RKO (cell line): ENCODE measurements at regions not wholly inside any gene's neighbourhood (a gene's known extent, or its start where the extent isn't known, plus 50 kb on each side); places are given as distances from the start of the nearest gene placed in this dataset.
"Not testable (repeated sequence)": the region's sequence is repeated elsewhere in the genome, so short reads cannot be mapped to it uniquely, and the experiment has no call there.

Source experiments
- DNase-seq: peaks from one replicate; pipeline ENCODE4 v3.0.0-alpha.2; 2016; ENCODE audit warnings: low spot score

DNA sequence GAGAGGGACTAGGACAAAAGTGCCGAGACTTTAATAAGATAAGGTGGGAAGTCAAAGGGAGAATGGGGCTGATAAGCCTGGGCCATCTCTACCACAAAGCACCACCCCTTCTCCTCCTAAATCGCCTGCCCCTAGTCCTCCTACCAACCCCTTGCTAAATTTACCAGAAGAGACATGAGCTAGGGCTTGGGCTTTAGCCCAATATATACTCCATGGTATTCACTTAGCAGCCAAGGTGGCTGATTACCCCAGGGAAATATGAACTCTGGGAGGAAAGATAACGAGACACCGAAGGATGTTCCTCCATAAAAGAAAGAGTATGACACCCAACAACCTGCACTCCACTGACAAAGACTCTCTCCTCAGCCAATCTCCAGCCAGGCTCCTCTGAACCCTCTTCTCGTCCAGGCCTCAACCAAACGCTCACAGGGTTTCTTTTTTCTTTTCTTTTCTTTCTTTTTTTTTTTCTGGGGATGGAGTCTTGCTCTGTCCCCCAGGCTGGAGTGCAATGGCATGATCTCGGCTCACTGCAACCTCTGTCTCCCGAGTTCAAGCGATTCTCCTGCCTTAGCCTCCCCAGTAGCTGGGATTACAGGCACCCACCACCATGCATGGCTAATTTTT lies 610.2 kb downstream of the UQCRFS1 start:
- no peak for DNase-seq

DNA sequence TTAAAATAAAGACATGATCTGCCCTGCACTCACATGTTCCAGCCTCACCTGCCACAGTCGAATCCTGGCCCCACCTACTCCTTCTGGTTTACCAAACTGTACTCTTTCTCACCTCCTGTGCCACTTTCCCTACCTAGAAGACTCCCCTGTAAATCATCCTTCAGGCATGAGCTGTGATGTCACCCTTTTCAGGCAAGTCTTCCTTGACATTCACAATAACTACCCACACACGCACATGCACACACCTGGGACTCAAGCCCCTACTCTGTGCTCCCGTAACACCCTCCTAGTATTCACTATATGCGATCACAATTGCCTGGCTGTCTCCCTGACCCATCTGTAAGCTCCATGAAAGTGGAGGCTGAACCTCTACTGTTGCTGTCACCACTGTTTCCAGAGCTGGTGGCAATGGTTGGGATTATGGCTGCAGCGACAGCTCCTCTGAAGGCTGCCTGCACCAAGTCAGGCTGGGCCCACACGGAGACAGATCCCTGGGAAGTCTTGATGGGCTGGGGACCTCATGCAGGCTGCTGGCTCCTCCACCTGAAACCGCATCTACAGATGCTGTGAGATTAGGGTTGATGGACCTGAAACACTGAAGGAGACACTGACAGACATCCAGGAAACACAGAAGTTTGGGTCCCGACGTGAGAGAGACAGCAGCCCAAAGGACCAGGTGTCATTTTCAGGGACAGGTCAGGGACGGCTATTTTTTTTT lies 611.1 kb downstream of the UQCRFS1 start:
- no peak for DNase-seq

DNA sequence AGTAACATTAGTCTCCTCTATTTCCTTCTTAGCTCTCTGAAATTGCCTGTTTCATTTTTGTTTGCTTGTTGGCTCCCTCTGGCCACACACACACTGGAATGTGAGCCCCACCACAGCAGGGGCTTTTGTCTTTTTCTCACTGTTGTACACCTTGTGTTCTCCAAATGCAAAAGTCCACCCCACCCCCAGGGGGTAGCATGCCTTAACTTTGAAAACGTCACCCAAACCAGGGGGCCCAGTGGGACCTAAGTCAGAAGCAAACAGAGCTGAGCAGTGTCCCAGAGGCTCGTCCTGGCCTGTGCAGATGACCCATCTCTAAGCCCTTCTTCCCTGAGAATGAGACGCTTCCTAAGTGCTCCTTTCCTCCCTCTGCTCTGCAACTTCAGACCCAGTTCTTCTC lies 614.1 kb downstream of the UQCRFS1 start:
- DNase-seq, result no peak

DNA sequence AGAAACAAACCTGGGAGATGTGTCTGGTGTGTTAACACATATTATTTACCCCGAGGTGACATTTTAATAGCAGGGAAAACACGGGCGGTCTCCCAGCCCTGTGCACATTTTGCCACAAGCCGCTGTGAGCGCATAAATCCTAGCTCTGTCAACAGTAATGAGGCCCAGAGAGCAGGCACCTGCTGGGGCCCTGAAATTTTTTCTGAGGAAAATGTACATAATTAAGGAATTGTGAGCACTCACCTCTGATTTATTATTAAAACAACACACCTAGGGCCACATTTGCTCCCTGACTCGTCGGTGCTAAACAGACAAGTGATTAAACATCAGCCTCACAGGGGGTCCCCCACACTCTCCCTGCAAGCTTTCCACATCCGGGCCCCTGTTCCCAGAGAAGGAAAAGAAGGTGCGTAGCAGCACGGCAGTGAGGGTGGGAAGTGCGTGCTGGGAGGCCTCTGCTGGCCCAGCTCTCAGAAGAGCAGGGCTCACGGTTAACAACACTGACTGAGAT lies 616.3 kb downstream of the UQCRFS1 start:
- no peak for DNase-seq

DNA sequence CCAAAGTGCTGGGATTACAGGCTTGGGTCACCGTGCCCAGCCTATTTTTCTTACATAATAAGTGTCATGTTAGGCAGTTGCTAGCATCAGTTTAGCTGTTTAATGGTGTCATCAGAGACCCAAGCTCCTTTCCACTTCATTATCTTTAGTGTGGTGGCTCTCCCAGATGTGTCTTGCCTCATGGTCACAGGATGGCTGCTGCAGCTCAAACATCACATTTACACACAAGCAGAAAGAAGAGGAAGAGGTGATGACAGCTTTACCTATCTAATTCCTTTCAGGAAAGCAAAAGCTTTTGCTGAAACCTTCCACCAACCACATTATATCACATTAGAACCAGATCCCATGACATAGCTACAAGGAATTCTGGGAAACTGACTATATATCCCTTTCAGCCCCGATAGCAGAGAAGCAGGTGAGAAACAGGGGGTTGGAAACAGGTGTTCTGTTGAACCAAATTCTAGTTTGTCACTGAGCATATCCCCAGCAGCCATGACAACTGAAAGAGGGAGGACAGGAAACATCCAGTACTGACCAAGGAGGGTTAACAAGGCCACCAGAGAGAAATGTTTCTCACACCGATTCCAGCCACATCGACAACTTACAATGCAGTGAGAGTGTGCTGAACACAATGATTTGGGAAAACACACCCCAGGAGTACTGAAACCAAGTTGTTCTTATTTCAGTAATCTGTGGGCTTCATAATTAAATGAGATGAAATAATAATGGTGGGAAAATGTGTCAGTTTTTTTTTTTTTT lies 617.0 kb downstream of the UQCRFS1 start:
- DNase-seq, result no peak

DNA sequence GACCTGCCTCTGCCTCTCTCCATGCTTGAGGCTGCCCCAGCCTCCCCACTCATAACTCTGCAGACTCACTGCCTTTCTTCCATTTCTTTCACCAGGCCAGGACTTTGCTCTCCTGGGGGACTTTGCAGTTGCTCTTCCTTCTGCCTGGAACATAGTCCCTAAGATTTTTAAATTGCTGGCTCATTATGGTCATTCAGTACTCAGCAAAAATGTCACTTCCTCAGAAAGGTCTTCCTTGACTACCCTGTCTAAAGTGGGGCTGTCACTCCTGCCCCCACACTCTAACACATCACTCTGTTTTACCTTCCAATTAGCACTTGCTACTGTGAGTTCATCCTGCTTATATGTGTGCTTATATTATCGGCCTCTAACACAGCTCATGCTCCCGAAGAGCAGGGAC lies 618.2 kb downstream of the UQCRFS1 start:
- DNase-seq, result no peak

DNA sequence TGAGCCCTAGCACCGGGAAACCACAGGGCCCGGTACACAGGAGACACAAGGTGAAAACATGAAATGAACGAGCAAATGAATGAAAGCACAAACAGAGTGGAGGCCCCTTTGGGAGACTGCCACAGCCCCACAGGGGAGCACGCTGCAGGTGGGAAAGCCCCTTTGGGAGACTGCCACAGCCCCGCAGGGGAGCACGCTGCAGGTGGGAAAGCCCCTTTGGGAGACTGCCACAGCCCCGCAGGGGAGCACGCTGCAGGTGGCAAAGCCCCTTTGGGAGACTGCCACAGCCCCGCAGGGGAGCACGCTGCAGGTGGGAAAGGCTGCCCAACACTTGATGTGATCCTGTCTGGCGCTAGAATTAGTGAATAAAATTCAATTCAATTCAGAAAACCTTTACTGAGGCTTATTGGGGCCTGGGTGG lies 623.0 kb downstream of the UQCRFS1 start:
- not testable (repeated sequence) for DNase-seq

DNA sequence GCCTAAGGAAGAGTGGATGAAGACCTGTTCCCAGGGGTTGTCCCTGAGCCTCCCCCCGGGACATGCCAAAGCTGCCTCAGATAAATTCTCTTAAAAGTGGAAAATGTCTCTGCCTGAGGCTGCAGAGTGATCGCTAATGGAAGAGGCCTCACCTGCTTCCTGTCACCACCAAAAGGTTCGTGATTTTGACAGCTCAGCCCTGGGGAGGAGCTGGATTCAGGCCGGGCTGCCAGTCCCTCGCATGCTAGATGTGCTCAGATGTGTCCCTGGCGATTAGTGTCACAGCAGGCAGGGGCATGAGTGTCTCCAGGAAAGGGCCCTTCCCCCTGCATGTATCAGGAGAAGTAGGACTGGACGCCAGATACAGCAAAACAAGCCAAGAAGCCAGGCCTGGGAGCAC lies 626.5 kb downstream of the UQCRFS1 start:
- no peak for DNase-seq

DNA sequence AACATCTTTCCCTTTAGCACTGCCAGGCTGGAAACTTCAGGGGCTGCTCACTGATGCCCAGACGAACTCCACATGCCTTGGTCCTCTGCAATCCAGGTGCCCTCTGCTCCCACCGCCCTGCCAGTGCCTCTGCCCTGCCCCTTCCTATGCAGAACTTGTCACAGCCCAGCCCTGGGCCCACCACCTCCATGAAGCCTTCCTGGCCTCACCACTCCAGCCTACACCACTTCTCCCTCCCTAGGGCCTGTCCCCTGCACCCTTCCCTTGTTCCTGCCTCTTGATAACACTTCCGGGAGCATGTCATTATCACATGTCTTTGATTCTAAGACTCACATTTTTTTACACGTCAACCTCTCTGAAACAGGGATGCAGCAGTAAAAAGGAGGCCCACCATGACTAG lies 627.2 kb downstream of the UQCRFS1 start:
- no peak for DNase-seq

DNA sequence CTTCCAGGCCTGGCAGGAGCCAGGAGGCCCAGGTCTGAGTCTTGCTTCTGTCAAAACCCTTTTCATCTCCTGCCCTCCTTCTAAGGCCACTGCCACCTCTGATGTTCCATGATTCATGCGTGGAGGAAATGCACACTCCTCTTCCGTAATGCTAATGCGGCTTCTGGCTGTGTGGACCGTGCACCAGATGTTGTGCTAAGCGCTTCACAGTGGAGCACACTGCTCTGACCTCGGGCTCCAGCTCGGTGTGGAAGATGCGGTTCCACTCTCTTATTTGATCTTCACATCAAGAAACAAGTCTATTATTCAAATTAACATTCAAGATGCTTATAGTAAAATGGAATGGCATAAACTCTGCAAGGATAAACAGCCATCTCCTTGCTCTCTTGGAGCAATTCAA lies 629.2 kb downstream of the UQCRFS1 start:
- no peak for DNase-seq

DNA sequence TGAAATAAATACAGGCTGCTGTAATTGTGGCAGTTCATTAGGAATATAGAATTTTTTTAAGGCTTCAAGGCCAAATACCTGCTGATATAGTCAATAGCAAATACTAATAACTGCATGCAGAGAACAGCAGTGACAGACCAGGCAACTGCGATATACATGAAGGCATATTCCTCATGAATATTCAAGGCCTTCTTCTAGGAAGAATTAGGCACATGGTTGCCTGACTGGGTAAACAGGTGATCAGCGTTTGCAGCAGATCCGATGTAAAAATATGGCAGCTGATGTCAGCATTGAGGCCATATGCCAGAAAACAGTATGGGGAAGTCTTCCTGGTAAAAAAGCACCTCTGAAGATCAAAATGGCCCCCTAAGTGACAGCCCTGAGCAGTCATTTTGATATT lies 629.7 kb downstream of the UQCRFS1 start:
- no peak for DNase-seq

DNA sequence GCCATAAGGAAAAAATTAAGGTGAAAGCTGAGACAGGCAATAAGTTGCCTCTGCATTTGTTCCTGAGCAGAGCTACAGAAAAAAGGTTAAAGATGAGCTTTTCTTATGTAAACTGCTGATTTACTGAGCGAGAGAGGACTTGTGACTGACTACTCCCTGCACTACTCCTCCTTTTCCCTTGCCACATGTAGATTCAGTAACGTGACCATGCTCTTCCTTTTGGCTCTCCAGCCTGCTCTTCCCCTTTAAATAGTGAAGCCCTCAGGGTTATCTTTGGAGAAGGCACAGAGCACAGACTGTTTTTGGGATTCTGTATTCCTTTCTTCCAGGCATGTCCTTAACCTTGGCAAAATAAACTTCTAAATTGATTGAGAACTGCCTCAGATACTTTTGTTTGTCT lies 630.2 kb downstream of the UQCRFS1 start:
- no peak for DNase-seq

DNA sequence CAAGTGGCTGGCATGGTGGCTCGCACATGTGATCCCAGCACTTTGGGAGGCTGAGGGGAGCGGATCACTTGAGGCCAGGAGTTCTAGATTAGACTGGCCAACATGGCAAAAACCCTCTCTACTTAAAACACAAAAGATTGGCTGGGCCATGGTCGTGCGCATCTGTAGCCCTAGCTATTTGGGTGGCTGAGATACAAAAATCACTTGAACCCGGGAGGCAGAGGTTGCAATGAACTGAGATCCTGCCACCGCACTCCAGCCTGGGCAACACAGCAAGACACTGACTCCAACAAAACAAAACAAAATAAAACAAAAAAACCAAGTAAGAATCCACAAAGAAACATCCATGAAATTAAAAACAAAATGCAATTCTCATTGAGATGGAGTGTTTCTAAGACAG lies 630.6 kb downstream of the UQCRFS1 start:
- DNase-seq, result no peak

DNA sequence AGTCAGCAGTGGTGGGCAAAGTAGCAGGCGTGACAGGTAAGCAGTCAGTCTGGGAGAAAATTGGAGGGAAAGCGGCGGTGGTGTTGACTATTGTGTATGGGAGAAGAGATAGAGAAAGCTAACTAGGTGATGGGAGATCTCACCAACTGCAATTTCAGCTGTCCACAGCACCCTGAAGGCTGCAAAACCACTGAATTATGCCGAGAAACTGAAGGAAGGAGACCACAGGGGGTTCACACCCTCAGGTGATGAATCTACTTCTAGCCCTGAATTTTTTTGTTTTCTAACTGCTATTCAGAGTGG lies 631.5 kb downstream of the UQCRFS1 start:
- no peak for DNase-seq

DNA sequence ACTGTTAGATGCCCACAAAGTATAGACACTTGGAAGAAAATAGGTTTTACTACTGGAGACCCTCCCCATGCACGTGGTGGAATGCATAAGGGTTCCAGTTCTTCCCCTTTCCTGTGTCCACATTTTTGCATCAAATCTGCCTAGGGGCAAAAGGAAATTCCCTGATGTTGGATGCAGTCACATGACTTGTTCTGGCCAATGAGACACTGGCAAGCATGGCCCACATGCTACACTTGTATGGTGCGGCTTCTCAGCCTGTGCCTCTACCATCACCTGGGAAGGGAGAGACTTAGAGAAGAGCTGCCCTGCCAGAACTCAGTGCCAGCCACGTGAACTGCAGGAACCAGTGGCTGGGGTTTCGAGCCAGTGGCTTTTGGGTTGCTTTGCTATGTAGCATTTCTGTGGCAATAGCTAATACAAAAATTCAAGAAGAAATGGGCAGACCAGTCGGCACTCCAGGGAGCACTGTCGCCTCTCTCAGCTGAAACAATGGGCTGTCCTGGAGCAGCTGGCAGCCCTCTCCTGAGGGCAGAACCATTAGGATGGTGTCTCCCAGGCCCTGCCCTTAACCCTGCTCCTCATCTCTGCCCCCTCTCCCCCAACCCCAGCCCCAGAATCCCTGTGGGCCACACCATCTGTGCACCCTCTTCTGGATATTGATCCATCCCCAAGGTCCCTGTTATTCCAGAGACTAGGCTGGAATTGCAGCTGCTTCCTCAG lies 634.0 kb downstream of the UQCRFS1 start:
- no peak for DNase-seq

DNA sequence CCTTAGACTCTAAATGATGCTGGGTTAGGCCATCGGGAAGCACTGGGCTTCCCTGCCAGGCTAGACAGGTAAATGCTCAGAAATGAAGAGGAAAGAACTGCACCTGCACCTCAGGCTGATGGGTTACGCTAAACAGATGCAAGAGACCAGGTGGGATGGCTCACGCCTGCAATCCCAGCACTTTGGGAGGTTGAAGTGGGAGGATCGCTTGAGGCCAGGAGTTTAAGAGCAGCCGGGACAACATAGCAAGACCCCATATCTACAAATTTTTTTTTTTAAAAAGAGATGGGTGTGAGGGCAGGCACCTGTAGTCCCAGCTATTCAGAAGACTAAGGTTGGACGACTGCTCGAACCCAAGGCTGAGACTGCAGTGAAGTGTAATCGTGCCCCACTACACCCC lies 634.7 kb downstream of the UQCRFS1 start:
- no peak for DNase-seq

DNA sequence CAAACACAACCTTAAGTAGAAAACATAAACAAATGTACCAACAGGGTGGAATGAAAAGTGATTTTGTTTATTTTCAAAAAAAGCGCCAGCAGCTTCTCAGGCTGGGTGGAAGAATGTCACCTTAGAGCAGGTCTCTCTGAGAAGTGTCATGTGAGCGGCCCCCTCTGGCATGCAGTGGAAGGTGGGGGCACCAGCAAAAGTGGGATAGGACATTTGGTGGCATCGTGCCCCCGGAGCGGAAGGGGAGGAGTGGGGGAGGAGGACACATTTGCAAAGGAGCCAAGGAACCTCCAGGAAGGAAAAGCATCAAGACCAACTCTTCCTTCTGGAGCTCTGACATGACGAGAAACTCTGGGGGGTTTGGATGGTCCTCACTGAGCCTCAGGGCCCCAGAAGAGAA lies 635.3 kb downstream of the UQCRFS1 start:
- DNase-seq, result no peak

DNA sequence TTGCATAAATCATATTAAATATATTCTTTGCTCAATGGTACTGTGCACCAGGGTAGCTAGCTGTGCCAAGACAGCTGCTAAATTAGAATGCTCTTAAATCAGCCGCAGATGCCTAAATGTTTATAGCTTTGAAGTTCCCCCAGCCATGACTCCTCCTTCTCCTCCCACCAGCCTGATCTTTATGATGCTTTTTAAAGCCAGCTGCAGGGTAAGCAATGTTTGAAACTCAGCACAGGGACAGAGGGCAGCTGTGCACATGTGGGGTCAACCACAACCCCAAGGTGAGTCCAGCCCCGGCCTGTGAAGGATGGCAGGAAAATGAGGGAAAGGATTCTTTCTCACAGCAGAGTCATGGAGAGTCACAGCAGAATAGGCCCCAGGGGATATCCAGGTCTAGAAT lies 635.7 kb downstream of the UQCRFS1 start:
- no peak for DNase-seq

DNA sequence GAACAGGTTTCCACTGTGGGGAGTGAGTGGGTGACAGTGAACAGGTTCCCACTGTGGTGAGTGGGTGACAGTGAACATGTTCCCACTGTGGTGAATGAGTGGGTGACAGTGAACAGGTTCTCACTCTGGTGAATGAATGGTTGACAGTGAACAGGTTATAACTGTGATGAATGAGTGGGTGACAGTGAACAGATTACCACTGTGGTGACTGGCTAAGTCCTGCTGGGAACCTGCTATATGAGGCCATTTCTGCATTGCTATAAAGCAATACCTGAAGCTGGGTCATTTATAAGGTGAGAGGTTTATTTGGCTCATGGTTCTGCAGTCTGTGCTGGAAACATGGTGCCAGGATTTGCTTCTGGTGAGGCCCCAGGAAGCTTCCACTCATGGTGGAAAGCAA lies 637.1 kb downstream of the UQCRFS1 start:
- no peak for DNase-seq

DNA sequence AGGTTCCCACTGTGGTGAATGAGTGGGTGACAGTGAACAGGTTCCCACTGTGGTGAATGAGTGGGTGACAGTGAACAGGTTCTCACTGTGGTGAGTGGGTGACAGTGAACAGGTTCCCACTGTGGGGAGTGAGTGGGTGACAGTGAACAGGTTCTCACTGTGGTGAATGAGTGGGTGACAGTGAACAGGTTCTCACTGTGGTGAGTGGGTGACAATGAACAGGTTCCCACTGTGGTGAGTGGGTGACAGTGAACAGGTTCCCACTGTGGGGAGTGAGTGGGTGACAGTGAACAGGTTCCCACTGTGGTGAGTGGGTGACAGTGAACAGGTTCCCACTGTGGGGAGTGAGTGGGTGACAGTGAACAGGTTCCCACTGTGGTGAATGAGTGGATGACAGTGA lies 637.6 kb downstream of the UQCRFS1 start:
- DNase-seq, result not testable (repeated sequence)

DNA sequence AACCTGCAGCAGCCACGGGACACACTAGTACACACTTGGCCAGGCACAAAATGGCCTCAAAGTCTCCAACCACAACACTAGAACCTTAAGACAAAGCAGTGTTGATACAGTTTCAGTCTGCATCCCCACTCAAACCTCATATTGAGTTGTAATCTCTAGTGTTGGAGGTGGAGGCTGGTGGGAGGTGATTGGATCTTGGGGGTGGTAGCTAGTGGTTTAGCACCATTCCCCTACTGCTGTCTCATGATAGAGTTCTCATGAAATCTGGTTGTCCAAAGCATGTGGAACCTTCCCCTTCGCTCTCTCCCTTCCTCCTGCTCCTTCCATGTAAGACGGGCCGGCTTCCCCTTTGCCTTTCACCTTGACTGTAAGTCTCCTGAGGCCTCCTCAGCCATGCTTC lies 638.7 kb downstream of the UQCRFS1 start:
- no peak for DNase-seq
